GM23248 (cell line): ENCODE measurements at regions not wholly inside any gene's neighbourhood (a gene's known extent, or its start where the extent isn't known, plus 50 kb on each side); places are given as distances from the start of the nearest gene placed in this dataset.

Experiments used
- EZH2 ChIP-seq: fragments of 200-600 bp; sonication (generic); IDR thresholded peaks from 2 replicates; pipeline ENCODE4 v1.6.1; 2018; ENCODE audit warnings: antibody characterized with exemption, mild to moderate bottlenecking; ENCODE audit not compliant: insufficient read depth, poor library complexity, severe bottlenecking
- EZH2phosphoT487 ChIP-seq: fragments of 200-600 bp; sonication (generic); IDR thresholded peaks from 2 replicates; pipeline ENCODE4 v1.6.1; 2018; ENCODE audit warnings: antibody characterized with exemption, moderate library complexity, mild to moderate bottlenecking, low read depth; ENCODE audit not compliant: insufficient read depth

DNA sequence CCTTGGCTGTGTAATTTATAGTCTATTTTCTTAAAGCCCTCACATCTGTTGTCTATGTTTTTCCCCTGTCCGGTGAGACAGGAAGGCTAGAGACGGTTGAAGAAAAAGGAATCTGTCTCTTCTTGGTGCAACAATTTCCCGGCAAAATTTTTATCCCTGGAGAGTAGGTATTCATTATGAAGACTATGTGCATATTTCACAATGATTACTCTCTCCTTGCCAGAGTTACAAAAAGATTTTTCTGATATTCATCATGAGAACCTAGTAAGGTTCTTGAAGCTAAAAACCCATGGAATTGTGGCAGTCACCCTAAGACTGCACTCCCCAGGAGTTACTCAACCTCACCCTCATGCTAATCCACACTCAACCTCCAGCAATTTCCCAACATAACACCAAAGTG is 55.0 kb upstream of the GHITM start:
- TF ChIP-seq EZH2phosphoT487, result no peak
- no peak for TF ChIP-seq EZH2
